ENCODE measurements at regions not wholly inside any gene's neighbourhood (a gene's known extent, or its start where the extent isn't known, plus 50 kb on each side); places are given as distances from the start of the nearest gene placed in this dataset.

DNA sequence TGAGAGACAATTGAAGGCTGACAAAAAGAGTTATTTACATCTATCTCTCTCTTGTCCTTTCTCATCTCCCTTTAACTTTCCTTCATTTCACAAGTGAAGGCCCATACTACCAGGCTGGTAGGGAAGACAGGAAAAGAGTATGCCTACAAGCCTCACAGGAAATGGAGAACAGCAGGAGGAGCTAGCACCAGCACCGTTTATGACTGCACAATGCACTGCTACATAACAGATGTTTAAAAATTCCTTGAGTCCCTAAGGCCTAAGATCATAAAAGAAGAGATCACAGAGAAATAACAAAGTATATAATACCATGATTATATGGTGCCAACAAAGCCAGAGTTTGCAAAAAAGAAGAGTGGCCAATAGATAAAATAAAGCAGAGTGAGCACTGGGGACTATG is 194.8 kb downstream of the UNC5CL start:
- Histone ChIP-seq H3K27ac (ENCODE audit: extremely low read length, insufficient read depth, low read length) (no peak overlapping the region), H3K4me2 (ENCODE audit: low read depth, low read length) (no peak overlapping the region), H3K27me3 (ENCODE audit: control insufficient read depth in 1 of 2, insufficient read depth in 2 of 2, low read length in 2 of 2) (peaks cover 0 to 12% of the 10 kb centered on the region in 2 experiments; a peak in 3 of 5 replicates), H2AFZ (ENCODE audit: low read length) (no peak overlapping the region), H3K9ac (ENCODE audit: insufficient read depth, low read depth, low read length) (no peak overlapping the region), H3K4me3 (replicated peaks in 1 of 3; ENCODE audit: insufficient read depth in 1 of 3, low read depth in 2 of 3, low read length in 3 of 3) (no peak overlapping the region), H3K36me3 (replicated peaks in 1 of 2; ENCODE audit: control insufficient read depth in 1 of 2, insufficient read depth in 2 of 2, low read length in 2 of 2) (no peaks in the 10 kb centered on the region), H3K4me1 (ENCODE audit: insufficient read depth, low read length) (no peaks in the 10 kb centered on the region), H4K20me1 (ENCODE audit: insufficient read depth, low read length) (no peaks in the 10 kb centered on the region), H3K79me2 (ENCODE audit: insufficient read depth, low read length) (no peaks in the 10 kb centered on the region), H3K9me3 (ENCODE audit: low read length) (no peaks in the 10 kb centered on the region)
- ChIA-PET POLR2A (no interaction called here), CTCF (ENCODE audit: low intra/inter-chr PET ratio, low total read pairs) (no interaction called here)
- intact Hi-C loops (cut with micrococcal nuclease; ENCODE audit: unreplicated experiment) = no loop called here
- in situ Hi-C loops (cut with HindIII; ENCODE audit: extremely low pct_ligation_motif_present, low pct_unique_long_range_greater_than_20kb) = loop anchor here (25.0 kb wide), 1 partner anchor 857 kb away; no protein-coding TSS in a partner anchor
- ATAC-seq (no peak), FAIRE-seq (no peak), DNase-seq (ENCODE audit: low spot score) (no peak)
- TF ChIP-seq HNRNPUL1 (IDR thresholded peaks at IDR 0.05; ENCODE audit: low read depth, low read length) (no peak), MIER2 (CRISPR knock-in tag; IDR thresholded peaks at IDR 0.05) (no peak), ZNF589 (CRISPR knock-in tag; conservative IDR thresholded peaks at IDR 0.05) (no peak), KLF9 (CRISPR knock-in tag; IDR thresholded peaks at IDR 0.05; ENCODE audit: low read depth) (no peak), ZFP82 (CRISPR knock-in tag; IDR thresholded peaks at IDR 0.05; ENCODE audit: borderline replicate concordance) (no peak), CHD2 (IDR thresholded peaks at IDR 0.05; ENCODE audit: low read depth, low read length) (no peak), HOXD1 (CRISPR knock-in tag; IDR thresholded peaks at IDR 0.05) (no peak), TCF7 (IDR thresholded peaks at IDR 0.05; ENCODE audit: low read depth) (no peak), KDM1A (CRISPR knock-in tag; IDR thresholded peaks at IDR 0.05) (no peak), KDM5B (CRISPR knock-in tag; IDR thresholded peaks at IDR 0.05; ENCODE audit: borderline replicate concordance) (no peak), ZNF549 (CRISPR knock-in tag; IDR thresholded peaks at IDR 0.05) (no peak), KLF15 (CRISPR knock-in tag; IDR thresholded peaks at IDR 0.05; ENCODE audit: borderline replicate concordance) (no peak)
- TF ChIP-seq, protein P1, sequence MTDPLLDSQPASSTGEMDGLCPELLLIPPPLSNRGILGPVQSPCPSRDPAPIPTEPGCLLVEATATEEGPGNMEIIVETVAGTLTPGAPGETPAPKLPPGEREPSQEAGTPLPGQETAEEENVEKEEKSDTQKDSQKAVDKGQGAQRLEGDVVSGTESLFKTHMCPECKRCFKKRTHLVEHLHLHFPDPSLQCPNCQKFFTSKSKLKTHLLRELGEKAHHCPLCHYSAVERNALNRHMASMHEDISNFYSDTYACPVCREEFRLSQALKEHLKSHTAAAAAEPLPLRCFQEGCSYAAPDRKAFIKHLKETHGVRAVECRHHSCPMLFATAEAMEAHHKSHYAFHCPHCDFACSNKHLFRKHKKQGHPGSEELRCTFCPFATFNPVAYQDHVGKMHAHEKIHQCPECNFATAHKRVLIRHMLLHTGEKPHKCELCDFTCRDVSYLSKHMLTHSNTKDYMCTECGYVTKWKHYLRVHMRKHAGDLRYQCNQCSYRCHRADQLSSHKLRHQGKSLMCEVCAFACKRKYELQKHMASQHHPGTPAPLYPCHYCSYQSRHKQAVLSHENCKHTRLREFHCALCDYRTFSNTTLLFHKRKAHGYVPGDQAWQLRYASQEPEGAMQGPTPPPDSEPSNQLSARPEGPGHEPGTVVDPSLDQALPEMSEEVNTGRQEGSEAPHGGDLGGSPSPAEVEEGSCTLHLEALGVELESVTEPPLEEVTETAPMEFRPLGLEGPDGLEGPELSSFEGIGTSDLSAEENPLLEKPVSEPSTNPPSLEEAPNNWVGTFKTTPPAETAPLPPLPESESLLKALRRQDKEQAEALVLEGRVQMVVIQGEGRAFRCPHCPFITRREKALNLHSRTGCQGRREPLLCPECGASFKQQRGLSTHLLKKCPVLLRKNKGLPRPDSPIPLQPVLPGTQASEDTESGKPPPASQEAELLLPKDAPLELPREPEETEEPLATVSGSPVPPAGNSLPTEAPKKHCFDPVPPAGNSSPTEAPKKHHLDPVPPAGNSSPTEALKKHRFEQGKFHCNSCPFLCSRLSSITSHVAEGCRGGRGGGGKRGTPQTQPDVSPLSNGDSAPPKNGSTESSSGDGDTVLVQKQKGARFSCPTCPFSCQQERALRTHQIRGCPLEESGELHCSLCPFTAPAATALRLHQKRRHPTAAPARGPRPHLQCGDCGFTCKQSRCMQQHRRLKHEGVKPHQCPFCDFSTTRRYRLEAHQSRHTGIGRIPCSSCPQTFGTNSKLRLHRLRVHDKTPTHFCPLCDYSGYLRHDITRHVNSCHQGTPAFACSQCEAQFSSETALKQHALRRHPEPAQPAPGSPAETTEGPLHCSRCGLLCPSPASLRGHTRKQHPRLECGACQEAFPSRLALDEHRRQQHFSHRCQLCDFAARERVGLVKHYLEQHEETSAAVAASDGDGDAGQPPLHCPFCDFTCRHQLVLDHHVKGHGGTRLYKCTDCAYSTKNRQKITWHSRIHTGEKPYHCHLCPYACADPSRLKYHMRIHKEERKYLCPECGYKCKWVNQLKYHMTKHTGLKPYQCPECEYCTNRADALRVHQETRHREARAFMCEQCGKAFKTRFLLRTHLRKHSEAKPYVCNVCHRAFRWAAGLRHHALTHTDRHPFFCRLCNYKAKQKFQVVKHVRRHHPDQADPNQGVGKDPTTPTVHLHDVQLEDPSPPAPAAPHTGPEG (CRISPR knock-in tag; IDR thresholded peaks at IDR 0.05) = no peak
- BruUV-seq (replicated peaks) = no TSS peak
- WGBS (ENCODE audit: low lambda C conversion rate) = 2% methylated on average over 1 of the region's 1 CpG
